A673 (cell line): ENCODE measurements at regions not wholly inside any gene's neighbourhood (a gene's known extent, or its start where the extent isn't known, plus 50 kb on each side); places are given as distances from the start of the nearest gene placed in this dataset.

Source experiments
- CTCF ChIP-seq: fragments of 300-800, 200-600 bp; sonication (generic); conservative IDR thresholded peaks from 2 replicates; pipeline ENCODE4 v1.5.1; 2017; ENCODE audit warnings: low read depth, mild to moderate bottlenecking, antibody characterized with exemption, low read length, moderate library complexity, mixed read lengths
- EZH2 ChIP-seq: fragments of 200-600 bp; sonication (generic); IDR thresholded peaks from 2 replicates; pipeline ENCODE4 v1.6.1; 2017; ENCODE audit warnings: borderline replicate concordance, low read depth, mild to moderate bottlenecking, mixed read lengths, antibody characterized with exemption, low read length; ENCODE audit not compliant: poor library complexity, severe bottlenecking

DNA sequence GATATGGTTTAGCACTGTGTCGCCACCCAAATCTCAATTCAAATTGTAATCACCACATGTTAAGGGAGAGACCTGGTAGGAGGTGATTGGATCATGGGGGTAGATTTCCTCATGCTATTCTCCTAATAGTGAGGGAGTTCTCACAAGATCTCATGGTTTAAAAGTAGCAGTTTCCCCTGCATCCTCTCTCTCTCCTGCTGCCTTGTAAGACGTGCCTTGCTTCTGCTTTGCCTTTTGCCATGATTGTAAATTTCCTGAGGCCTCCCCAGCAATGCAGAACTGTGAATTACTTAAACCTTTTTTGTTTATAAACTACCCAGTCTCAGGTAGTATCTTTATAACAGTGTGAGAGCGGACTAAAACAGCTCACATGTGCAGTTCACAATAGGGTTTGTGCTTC, 1668.7 kb upstream of the RAG2 start:
- no peak for TF ChIP-seq CTCF
- TF ChIP-seq EZH2: no peak
